IMR-90 (cell line): ENCODE measurements at regions not wholly inside any gene's neighbourhood (a gene's known extent, or its start where the extent isn't known, plus 50 kb on each side); places are given as distances from the start of the nearest gene placed in this dataset.

Experiments
- ATAC-seq: fragments of 200-7000 bp; cut with Tn5 transposase; 2 replicates; pipeline ENCODE4 v1.9.1; 2020; ENCODE audit warnings: low read depth, mild to moderate bottlenecking, moderate library complexity
- BruUV-seq: library from RNA; stranded (reverse); fragments of 400-500 nt; replicated peaks from 2 replicates; lab custom pipeline; 2021; lab: Mats Ljungman, UMichigan
- CTCF ChIA-PET: fragments of 300-600 bp; formaldehyde crosslinking; extraction: SDS; loops from one replicate; lab custom pipeline; 2021; ENCODE audit warnings: antibody characterized with exemption; lab: Yijun Ruan, JAX
- POLR2A ChIA-PET: fragments of 300-600 bp; sonication (Branson Sonifier 250); formaldehyde crosslinking; loops from one replicate; lab custom pipeline; 2022; ENCODE audit warnings: antibody characterized with exemption; ENCODE audit not compliant: unreplicated experiment; lab: Charles Lee
- DNase-seq: peaks from one replicate; pipeline ENCODE4 v3.0.0; 2013
- H2AFZ ChIP-seq: replicated peaks from 2 replicates; pipeline ENCODE3; 2013; ENCODE audit warnings: low read length, mild to moderate bottlenecking; ENCODE audit not compliant: poor library complexity
- H2AK5ac ChIP-seq: 2 replicates; pipeline ENCODE4 v1.6.1; 2013; ENCODE audit warnings: low read depth, low read length, inconsistent platforms
- H2AK9ac ChIP-seq: replicated peaks from 2 replicates; pipeline ENCODE3; 2013; ENCODE audit warnings: mild to moderate bottlenecking, low read depth, low read length, moderate library complexity; ENCODE audit not compliant: poor library complexity
- H2BK120ac ChIP-seq: 2 replicates; pipeline ENCODE4 v1.6.1; 2013; ENCODE audit warnings: low read depth, low read length, inconsistent platforms
- H2BK15ac ChIP-seq: 3 replicates; pipeline ENCODE4 v1.6.1; 2013; ENCODE audit warnings: low read depth, low read length, inconsistent platforms
- H2BK20ac ChIP-seq: 2 replicates; pipeline ENCODE4 v1.6.1; 2013; ENCODE audit warnings: low read depth, mild to moderate bottlenecking, inconsistent platforms, low read length, moderate library complexity
- H2BK5ac ChIP-seq: 2 replicates; pipeline ENCODE4 v1.6.1; 2013; ENCODE audit warnings: mild to moderate bottlenecking, low read depth, low read length, inconsistent platforms; ENCODE audit not compliant: poor library complexity, severe bottlenecking
- H3K14ac ChIP-seq: replicated peaks from 2 replicates; pipeline ENCODE4 v1.6.1; 2013; ENCODE audit warnings: low read depth, low read length, inconsistent platforms
- H3K18ac ChIP-seq: 2 replicates; pipeline ENCODE4 v1.6.1; 2013; ENCODE audit warnings: low read depth, low read length, control low read depth
- H3K23ac ChIP-seq: 2 replicates; pipeline ENCODE4 v1.6.1; 2013; ENCODE audit warnings: low read depth, low read length, inconsistent platforms
- H3K27ac ChIP-seq: 2 replicates; pipeline ENCODE4 v1.5.1; 2013; ENCODE audit warnings: mild to moderate bottlenecking, control low read depth, low read length; ENCODE audit not compliant: insufficient read depth
- H3K27me3 ChIP-seq: 2 replicates; pipeline ENCODE4 v1.6.1; 2013; ENCODE audit warnings: low read length; ENCODE audit not compliant: control insufficient read depth, insufficient read depth
- H3K36me3 ChIP-seq: 2 replicates; pipeline ENCODE4 v1.6.1; 2013; ENCODE audit warnings: low read length, mixed read lengths; ENCODE audit not compliant: control insufficient read depth, insufficient read depth
- H3K4ac ChIP-seq: 2 replicates; pipeline ENCODE4 v1.6.1; 2013; ENCODE audit warnings: low read depth, low read length, inconsistent platforms
- H3K4me1 ChIP-seq: 2 replicates; pipeline ENCODE4 v1.6.1; 2013; ENCODE audit warnings: low read length, mixed read lengths; ENCODE audit not compliant: control insufficient read depth, insufficient read depth
- H3K4me2 ChIP-seq: 2 replicates; pipeline ENCODE4 v1.6.1; 2013; ENCODE audit warnings: low read depth, mild to moderate bottlenecking, control low read depth, low read length, moderate library complexity
- H3K4me3 ChIP-seq: 2 replicates; pipeline ENCODE4 v1.5.1; 2013; ENCODE audit warnings: low read depth, mild to moderate bottlenecking, control low read depth, low read length, moderate library complexity; ENCODE audit not compliant: insufficient read depth
- H3K56ac ChIP-seq: 2 replicates; pipeline ENCODE4 v1.6.1; 2013; ENCODE audit warnings: low read length, inconsistent platforms; ENCODE audit not compliant: insufficient read depth; ENCODE audit errors: extremely low read depth
- H3K79me1 ChIP-seq, 2 experiments: 2 replicates each; pipeline ENCODE4 v1.6.1; 2013; ENCODE audit warnings: low read length in 2 of 2, inconsistent platforms in 1 of 2, low read depth in 1 of 2
- H3K9ac ChIP-seq: 2 replicates; pipeline ENCODE4 v1.6.1; 2013; ENCODE audit warnings: low read depth, low read length, control low read depth
- H3K9me1 ChIP-seq: 2 replicates; pipeline ENCODE4 v1.6.1; 2013; ENCODE audit warnings: low read length, inconsistent platforms; ENCODE audit not compliant: insufficient read depth
- H3K9me3 ChIP-seq: 2 replicates; pipeline ENCODE4 v1.6.1; 2013; ENCODE audit warnings: low read length; ENCODE audit not compliant: control insufficient read depth, insufficient read depth
- H4K20me1 ChIP-seq: 2 replicates; pipeline ENCODE4 v1.6.1; 2013; ENCODE audit warnings: low read length, inconsistent platforms; ENCODE audit not compliant: insufficient read depth
- H4K5ac ChIP-seq: 2 replicates; pipeline ENCODE4 v1.6.1; 2013; ENCODE audit warnings: mild to moderate bottlenecking, low read depth, low read length, control low read depth
- H4K8ac ChIP-seq, 2 experiments: 2 replicates each; pipeline ENCODE4 v1.6.1; 2013; ENCODE audit warnings: low read depth in 2 of 2, low read length in 2 of 2, control low read depth in 1 of 2, inconsistent platforms in 1 of 2
- H4K91ac ChIP-seq: 2 replicates; pipeline ENCODE4 v1.6.1; 2013; ENCODE audit warnings: low read depth, low read length, inconsistent platforms; ENCODE audit not compliant: insufficient read depth
- BHLHE40 ChIP-seq: fragments of 150-350 bp; IDR thresholded peaks from 2 replicates; pipeline ENCODE4 v1.6.1; 2016; ENCODE audit warnings: mild to moderate bottlenecking, low read depth, low read length
- CEBPB ChIP-seq: IDR thresholded peaks from 2 replicates; pipeline ENCODE4 v1.6.1; 2012; ENCODE audit warnings: low read depth, low read length, improper control_type of control experiment
- CHD1 ChIP-seq: IDR thresholded peaks from 2 replicates; pipeline ENCODE4 v1.6.1; 2012; ENCODE audit warnings: low read depth, low read length, improper control_type of control experiment
- CTCF ChIP-seq: conservative IDR thresholded peaks from 2 replicates; pipeline ENCODE4 v1.5.1; 2012; ENCODE audit warnings: mild to moderate bottlenecking, low read depth, low read length, improper control_type of control experiment
- ELK1 ChIP-seq: fragments of 150-350 bp; IDR thresholded peaks from 2 replicates; pipeline ENCODE4 v1.6.1; 2016; ENCODE audit warnings: low read depth, mild to moderate bottlenecking, low read length, moderate library complexity, borderline replicate concordance
- FOS ChIP-seq: fragments of 150-350 bp; IDR thresholded peaks from 2 replicates; pipeline ENCODE4 v1.6.1; 2016; ENCODE audit warnings: low read depth, low read length
- MAFK ChIP-seq: IDR thresholded peaks from 2 replicates; pipeline ENCODE4 v1.6.1; 2012; ENCODE audit warnings: low read depth, low read length, improper control_type of control experiment
- MAZ ChIP-seq: IDR thresholded peaks from 2 replicates; pipeline ENCODE4 v1.6.1; 2012; ENCODE audit warnings: low read depth, mild to moderate bottlenecking, low read length, improper control_type of control experiment, moderate library complexity, borderline replicate concordance
- MXI1 ChIP-seq: IDR thresholded peaks from 2 replicates; pipeline ENCODE4 v1.6.1; 2012; ENCODE audit warnings: low read depth, mild to moderate bottlenecking, low read length, moderate library complexity, borderline replicate concordance
- NFE2L2 ChIP-seq: fragments of 150-350 bp; IDR thresholded peaks from 2 replicates; pipeline ENCODE4 v1.6.1; 2016; ENCODE audit warnings: low read depth, mild to moderate bottlenecking, low read length
- POLR2A ChIP-seq: IDR thresholded peaks from 2 replicates; pipeline ENCODE4 v1.6.1; 2012; ENCODE audit warnings: mild to moderate bottlenecking, low read depth, low read length
- RAD21 ChIP-seq: IDR thresholded peaks from 2 replicates; pipeline ENCODE4 v1.6.1; 2012; ENCODE audit warnings: low read length, improper control_type of control experiment
- RCOR1 ChIP-seq: IDR thresholded peaks from 2 replicates; pipeline ENCODE4 v1.6.1; 2012; ENCODE audit warnings: mild to moderate bottlenecking, low read length, improper control_type of control experiment; ENCODE audit not compliant: insufficient replicate concordance
- RFX5 ChIP-seq: IDR thresholded peaks from 2 replicates; pipeline ENCODE4 v1.8.0; 2012; ENCODE audit warnings: low read depth, mild to moderate bottlenecking, low read length, moderate library complexity
- SMC3 ChIP-seq: fragments of 150-350 bp; IDR thresholded peaks from 2 replicates; pipeline ENCODE4 v1.6.1; 2016; ENCODE audit warnings: low read depth, mild to moderate bottlenecking, antibody characterized with exemption, low read length, moderate library complexity
- USF2 ChIP-seq: fragments of 150-350 bp; IDR thresholded peaks from 2 replicates; pipeline ENCODE4 v1.6.1; 2017; ENCODE audit warnings: mild to moderate bottlenecking, antibody characterized with exemption, low read length, low read depth
- WGBS, 2 experiments: methylation state at CpG; one replicate each; pipeline versions ENCODE4 v1.1.5 to v1.1.7; 2013; ENCODE audit warnings: missing lambda C conversion rate in 2 of 2; ENCODE audit not compliant: insufficient read length in 1 of 2; ENCODE audit errors: extremely low coverage in 2 of 2; 5-methylcytosine and 5-hydroxymethylcytosine counted together
- dilution Hi-C: fragments of 300-500 bp; cut with HindIII; formaldehyde crosslinking; loops from one replicate; pipeline ENCODE4 v1.14.3; 2018; ENCODE audit warnings: low sequenced_read_pairs; ENCODE audit not compliant: unreplicated experiment
- in situ Hi-C: fragments of 300-500 bp; cut with MboI; formaldehyde crosslinking; loops from 3 replicates; pipeline ENCODE4 v1.14.3; 2019; ENCODE audit warnings: low sequenced_read_pairs, inconsistent platforms, mixed read lengths
- intact Hi-C: fragments of 100-400 bp; cut with micrococcal nuclease; formaldehyde crosslinking; loops from 2 replicates; pipeline ENCODE4 v1.10.0; 2022

- H3K27me3 ChIP-seq = no peaks in the 10 kb centered on the region
- H3K79me1 ChIP-seq = no peaks in the 10 kb centered on the region
- no peak for TF ChIP-seq NFE2L2
- no peak for TF ChIP-seq RCOR1
- no peak for TF ChIP-seq CTCF
- no peak for TF ChIP-seq BHLHE40
- no peak for TF ChIP-seq FOS
- no peak for TF ChIP-seq MAFK
- TF ChIP-seq USF2 = no peak
- TF ChIP-seq POLR2A = no peak
- TF ChIP-seq RFX5 = no peak
- TF ChIP-seq CHD1 = no peak
- TF ChIP-seq MAZ = no peak
- no peak for TF ChIP-seq CEBPB
- TF ChIP-seq RAD21 = no peak
- no peak for TF ChIP-seq SMC3
- TF ChIP-seq ELK1 = no peak
- no peak for TF ChIP-seq MXI1
- H2BK5ac ChIP-seq = no peak overlapping the region
- in situ Hi-C loops (no loop called here), intact Hi-C loops (no loop called here), dilution Hi-C loops (no loop called here)
- no peaks in the 10 kb centered on the region for H3K9me1 ChIP-seq
- BruUV-seq = no TSS peak
- H4K8ac ChIP-seq = no peak overlapping the region
- H3K4me1 ChIP-seq = no peaks in the 10 kb centered on the region
- H3K14ac ChIP-seq = no peak overlapping the region
- no peak overlapping the region for H3K23ac ChIP-seq
- H2AK5ac ChIP-seq = no peak overlapping the region
- no peak overlapping the region for H2BK120ac ChIP-seq
- POLR2A ChIA-PET = no interaction called here
- H2BK20ac ChIP-seq = no peak overlapping the region
- H4K20me1 ChIP-seq = no peaks in the 10 kb centered on the region
- H3K18ac ChIP-seq = no peak overlapping the region
- H3K36me3 ChIP-seq = no peaks in the 10 kb centered on the region
- DNase-seq (no peak), ATAC-seq (no peak)
- H3K9ac ChIP-seq = no peak overlapping the region
- CTCF ChIA-PET = no interaction called here
- no peak overlapping the region for H3K4ac ChIP-seq
- H3K27ac ChIP-seq = no peak overlapping the region
- no peak overlapping the region for H3K4me2 ChIP-seq
- no CpG with 5 or more reads among the region's 4 CpGs for WGBS, 2 experiments
- peaks cover 12% of the 10 kb centered on the region for H3K9me3 ChIP-seq
- no peak overlapping the region for H4K91ac ChIP-seq
- no peak overlapping the region for H4K5ac ChIP-seq
- no peak overlapping the region for H3K4me3 ChIP-seq
- no peak overlapping the region for H3K56ac ChIP-seq
- no peak overlapping the region for H2BK15ac ChIP-seq
- no peak overlapping the region for H2AK9ac ChIP-seq
- H2AFZ ChIP-seq = no peak overlapping the region
Observed at GRCh38 chr3:163717377-163717776, 1360.9 kb downstream of the SI start.
